Epithelial cell of proximal tubule (primary cell): ENCODE measurements at regions not wholly inside any gene's neighbourhood (a gene's known extent, or its start where the extent isn't known, plus 50 kb on each side); places are given as distances from the start of the nearest gene placed in this dataset.

Experiments used
- DNase-seq: peaks from one replicate; pipeline ENCODE4 v3.0.0-alpha.2; 2011; ENCODE audit warnings: low read depth
- H3K4me3 ChIP-seq: 2 replicates; pipeline ENCODE4 v1.5.1; 2011; ENCODE audit warnings: low read depth, mild to moderate bottlenecking, low read length
- TF ChIP-seq, protein P1 (sequence below): conservative IDR thresholded peaks from 2 replicates; pipeline ENCODE4 v1.5.1; 2012; ENCODE audit warnings: low read depth, mild to moderate bottlenecking, low read length

DNA sequence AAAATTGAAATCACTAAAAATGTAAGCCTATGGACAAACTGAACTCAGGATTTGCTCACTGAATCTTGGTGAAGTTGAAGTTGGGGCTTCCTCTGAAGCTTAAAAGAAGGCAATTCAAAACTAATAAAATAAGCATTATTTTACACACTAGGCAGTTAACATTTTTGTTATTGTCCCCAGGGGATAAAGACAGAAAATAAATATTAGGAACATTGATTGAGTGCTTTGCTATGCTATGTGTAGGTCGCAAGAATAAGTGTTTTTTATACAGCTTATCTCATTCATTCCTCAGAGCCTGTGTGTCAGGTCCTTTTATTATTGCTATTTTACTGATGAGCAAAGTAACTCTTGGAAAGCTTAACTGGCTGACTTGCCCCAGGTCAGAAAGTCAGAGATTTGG is 82.2 kb downstream of the ZNF608 start:
- TF ChIP-seq, protein P1, sequence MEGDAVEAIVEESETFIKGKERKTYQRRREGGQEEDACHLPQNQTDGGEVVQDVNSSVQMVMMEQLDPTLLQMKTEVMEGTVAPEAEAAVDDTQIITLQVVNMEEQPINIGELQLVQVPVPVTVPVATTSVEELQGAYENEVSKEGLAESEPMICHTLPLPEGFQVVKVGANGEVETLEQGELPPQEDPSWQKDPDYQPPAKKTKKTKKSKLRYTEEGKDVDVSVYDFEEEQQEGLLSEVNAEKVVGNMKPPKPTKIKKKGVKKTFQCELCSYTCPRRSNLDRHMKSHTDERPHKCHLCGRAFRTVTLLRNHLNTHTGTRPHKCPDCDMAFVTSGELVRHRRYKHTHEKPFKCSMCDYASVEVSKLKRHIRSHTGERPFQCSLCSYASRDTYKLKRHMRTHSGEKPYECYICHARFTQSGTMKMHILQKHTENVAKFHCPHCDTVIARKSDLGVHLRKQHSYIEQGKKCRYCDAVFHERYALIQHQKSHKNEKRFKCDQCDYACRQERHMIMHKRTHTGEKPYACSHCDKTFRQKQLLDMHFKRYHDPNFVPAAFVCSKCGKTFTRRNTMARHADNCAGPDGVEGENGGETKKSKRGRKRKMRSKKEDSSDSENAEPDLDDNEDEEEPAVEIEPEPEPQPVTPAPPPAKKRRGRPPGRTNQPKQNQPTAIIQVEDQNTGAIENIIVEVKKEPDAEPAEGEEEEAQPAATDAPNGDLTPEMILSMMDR, result no peak
- no peak overlapping the region for H3K4me3 ChIP-seq
- no peak for DNase-seq

DNA sequence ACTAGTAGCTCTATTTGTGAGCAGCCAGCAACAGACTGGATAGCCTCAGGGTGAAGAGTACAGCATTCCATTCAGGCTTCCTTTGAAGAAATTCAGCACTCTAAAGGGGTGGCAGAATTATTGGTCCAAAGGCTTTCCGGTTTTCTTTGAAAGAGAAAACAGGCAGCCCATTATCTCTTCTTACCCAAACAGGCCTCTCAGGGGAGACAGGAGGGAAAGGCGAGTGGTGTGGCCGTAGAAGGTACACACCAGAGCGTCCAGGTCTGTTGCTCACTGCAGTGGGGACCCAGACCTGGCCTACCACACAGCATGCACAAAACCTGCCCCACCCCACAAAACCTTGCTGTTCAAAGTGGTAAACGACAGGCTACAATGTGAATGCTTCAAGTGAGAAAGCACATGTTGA is 83.3 kb downstream of the ZNF608 start:
- TF ChIP-seq, protein P1, result no peak
- no peak overlapping the region for H3K4me3 ChIP-seq
- DNase-seq, result no peak

DNA sequence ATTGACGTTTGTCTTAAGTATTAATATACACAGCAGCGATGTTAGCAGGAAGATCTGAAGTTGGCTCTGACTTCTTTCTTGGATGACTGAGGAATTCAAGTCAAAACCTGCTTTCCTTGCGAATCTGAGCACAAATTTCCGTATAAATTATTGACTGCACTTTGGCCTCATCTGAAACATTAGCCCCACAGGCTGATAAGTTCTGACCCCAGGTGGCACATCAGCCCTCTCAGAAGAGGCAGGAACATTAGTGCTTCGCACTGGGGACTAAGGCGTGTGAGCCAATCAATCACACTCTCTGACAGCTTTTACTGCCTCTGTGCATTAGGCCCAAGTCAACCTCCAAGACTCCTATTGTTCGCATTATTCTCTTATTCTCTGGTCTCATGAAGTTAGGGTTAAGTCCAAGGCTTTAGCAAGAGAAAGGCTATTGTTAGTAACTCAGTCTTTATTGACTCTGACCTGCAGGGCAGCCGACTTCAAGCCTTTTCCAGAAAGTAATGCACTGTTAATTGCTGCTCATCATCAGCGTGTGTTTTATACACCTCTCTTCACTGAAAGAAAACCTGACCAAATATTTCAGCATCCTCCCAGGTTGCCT is 84.2 kb downstream of the ZNF608 start:
- TF ChIP-seq, protein P1, result no peak
- peak overlapping the region; percentile 35 for H3K4me3 ChIP-seq
- no peak for DNase-seq

DNA sequence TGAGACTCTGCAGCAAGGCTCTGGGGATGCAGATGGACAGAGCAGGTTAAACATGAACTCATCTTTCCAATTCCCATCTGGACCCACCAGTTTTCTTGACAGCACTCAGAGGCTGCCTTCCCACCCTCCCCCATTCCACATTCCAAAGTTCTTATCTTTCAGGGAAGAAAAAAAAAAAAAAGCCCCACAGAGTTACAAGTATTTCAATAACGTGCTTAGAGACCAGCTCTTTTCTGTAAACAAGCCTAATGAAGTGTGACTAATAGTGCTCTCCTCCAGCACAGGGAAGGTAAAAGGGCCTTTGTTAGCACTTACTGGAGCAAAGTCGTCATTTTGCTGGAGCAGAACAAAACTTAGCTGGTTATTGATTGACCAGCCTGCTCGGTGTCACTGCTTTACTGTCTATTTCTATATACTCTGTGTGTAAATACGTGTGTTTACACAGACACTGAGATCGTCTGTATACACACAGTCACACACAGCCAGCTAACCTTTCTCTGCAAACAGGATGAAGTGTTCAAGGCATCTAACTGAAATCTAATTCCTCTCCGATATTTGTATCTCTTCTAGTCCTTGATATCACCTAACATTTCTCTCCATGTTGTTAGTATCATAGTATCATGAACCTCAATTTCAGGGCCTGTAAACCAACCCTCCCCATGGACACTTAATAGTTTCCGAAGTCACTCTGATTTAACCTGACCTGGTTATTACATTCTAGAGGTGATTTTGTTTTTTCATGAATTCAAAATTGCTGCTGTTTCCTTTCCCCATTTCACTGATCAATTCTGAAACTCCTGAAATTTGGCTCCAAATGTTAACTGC is 84.9 kb downstream of the ZNF608 start:
- H3K4me3 ChIP-seq, result peak overlapping the region; percentile 35
- peak; percentile 100 for DNase-seq
- TF ChIP-seq, protein P1, result no peak

- TF ChIP-seq, protein P1, result no peak
- H3K4me3 ChIP-seq, result no peak overlapping the region
- DNase-seq, result peak; percentile 87
Measured at GRCh38 chr5:124660229-124661093, 86.0 kb downstream of the ZNF608 start.

DNA sequence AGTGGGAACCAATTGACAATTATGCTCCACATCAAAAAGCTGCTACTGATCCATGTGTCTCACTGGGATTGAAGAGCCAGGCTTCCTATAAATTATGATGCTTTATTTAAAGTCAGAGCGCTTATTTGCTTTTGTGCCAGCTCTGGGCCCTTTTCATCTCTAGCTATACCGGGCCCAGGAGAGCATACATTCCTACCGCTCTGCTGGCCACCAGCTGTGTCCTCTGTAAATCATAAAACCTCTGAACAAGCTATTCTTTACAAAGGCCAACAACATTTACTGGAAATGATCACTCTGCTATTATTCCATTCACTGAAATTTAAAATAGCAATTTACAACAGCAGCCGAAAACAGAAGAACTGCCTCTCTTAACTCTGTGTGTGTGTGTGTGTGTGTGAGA is 86.6 kb downstream of the ZNF608 start:
- TF ChIP-seq, protein P1, result no peak
- no peak for DNase-seq
- H3K4me3 ChIP-seq, result no peak overlapping the region
